Muscle of leg (tissue), 3 donors: ENCODE measurements at regions not wholly inside any gene's neighbourhood (a gene's known extent, or its start where the extent isn't known, plus 50 kb on each side); places are given as distances from the start of the nearest gene placed in this dataset.
A peak's percentile ranks its signal among the peaks of the same experiment; 100 is the strongest.
"Not testable (repeated sequence)": the region's sequence is repeated elsewhere in the genome, so short reads cannot be mapped to it uniquely, and the experiment has no call there.

ENCODE experiments used
- DNase-seq: peaks from one replicate; pipeline ENCODE4 v3.0.0; 2013
- H3K27ac ChIP-seq: one replicate; pipeline ENCODE4 v1.5.1; 2013; ENCODE audit warnings: mild to moderate bottlenecking, low read length, control low read depth
- H3K27me3 ChIP-seq: one replicate; pipeline ENCODE4 v1.6.1; 2013; ENCODE audit warnings: low read length; ENCODE audit not compliant: control insufficient read depth, insufficient read depth
- H3K36me3 ChIP-seq: one replicate; pipeline ENCODE4 v1.6.1; 2013; ENCODE audit warnings: low read length; ENCODE audit not compliant: control insufficient read depth, insufficient read depth
- H3K4me1 ChIP-seq: one replicate; pipeline ENCODE4 v1.6.1; 2013; ENCODE audit warnings: low read length; ENCODE audit not compliant: control insufficient read depth, insufficient read depth
- H3K4me3 ChIP-seq: one replicate; pipeline ENCODE4 v1.5.1; 2013; ENCODE audit warnings: low read length, control low read depth
- H3K9me3 ChIP-seq: replicated peaks from 2 replicates; pipeline ENCODE4 v1.6.1; 2013; ENCODE audit warnings: low read depth, low read length; ENCODE audit not compliant: control insufficient read depth
- WGBS: methylation state at CpG from one replicate; pipeline ENCODE4 v1.1.5; 2013; ENCODE audit warnings: missing lambda C conversion rate; ENCODE audit not compliant: insufficient coverage; 5-methylcytosine and 5-hydroxymethylcytosine counted together

GRCh38 chr6:14472255-14472985 is 354.8 kb downstream of the CD83 start:
- Histone ChIP-seq H3K4me1 (peaks cover 21% of the 10 kb centered on the region), H3K27me3 (peaks cover 2% of the 10 kb centered on the region), H3K27ac (no peak overlapping the region), H3K36me3 (no peaks in the 10 kb centered on the region), H3K4me3 (no peak overlapping the region), H3K9me3 (peaks cover 2% of the 10 kb centered on the region)
- DNase-seq, result no peak
- 90% methylated on average over 2 of the region's 3 CpGs for WGBS

GRCh38 chr6:14472986-14473337 is 355.4 kb downstream of the CD83 start:
- DNase-seq, result peak; percentile 41
- H3K27ac ChIP-seq, result no peak overlapping the region
- H3K9me3 ChIP-seq, result peaks cover 2% of the 10 kb centered on the region
- H3K4me1 ChIP-seq, result peaks cover 25% of the 10 kb centered on the region
- H3K27me3 ChIP-seq, result peaks cover 2% of the 10 kb centered on the region
- no peaks in the 10 kb centered on the region for H3K36me3 ChIP-seq
- 58% methylated on average over 9 of the region's 9 CpGs for WGBS
- H3K4me3 ChIP-seq, result no peak overlapping the region

- no peak for DNase-seq
- Histone ChIP-seq H3K27ac (no peak overlapping the region), H3K4me3 (no peak overlapping the region), H3K4me1 (peaks cover 31% of the 10 kb centered on the region), H3K36me3 (no peaks in the 10 kb centered on the region), H3K27me3 (peaks cover 4% of the 10 kb centered on the region), H3K9me3 (no peaks in the 10 kb centered on the region)
- 100% methylated on average over 1 of the region's 2 CpGs for WGBS
Measured at GRCh38 chr6:14474816-14475215, 357.2 kb downstream of the CD83 start.

GRCh38 chr6:14475306-14475705 is 357.7 kb downstream of the CD83 start:
- DNase-seq, result no peak
- 71% methylated on average over 1 of the region's 2 CpGs for WGBS

GRCh38 chr6:14476793-14477531 is 359.4 kb downstream of the CD83 start:
- DNase-seq, result peak; percentile 96
- Histone ChIP-seq H3K27me3 (peaks cover 4% of the 10 kb centered on the region), H3K9me3 (no peaks in the 10 kb centered on the region), H3K27ac (peak overlapping the region; percentile 85), H3K4me1 (peaks cover 31% of the 10 kb centered on the region), H3K36me3 (no peaks in the 10 kb centered on the region), H3K4me3 (peak overlapping the region; percentile 6)
- 4% methylated on average over 6 of the region's 12 CpGs for WGBS

More at GRCh38 chr6:14475306-14475705, 357.7 kb downstream of the CD83 start:
- Histone ChIP-seq H3K9me3 (no peaks in the 10 kb centered on the region), H3K27ac (no peak overlapping the region), H3K27me3 (peaks cover 4% of the 10 kb centered on the region), H3K4me1 (peaks cover 31% of the 10 kb centered on the region), H3K36me3 (no peaks in the 10 kb centered on the region), H3K4me3 (no peak overlapping the region)

- H3K4me1 ChIP-seq, result peaks cover 29% of the 10 kb centered on the region
- 46% methylated on average over 5 of the region's 7 CpGs for WGBS
- no peaks in the 10 kb centered on the region for H3K9me3 ChIP-seq
- H3K36me3 ChIP-seq, result no peaks in the 10 kb centered on the region
- H3K27me3 ChIP-seq, result peaks cover 4% of the 10 kb centered on the region
- H3K27ac ChIP-seq, result peak overlapping the region; percentile 85
- DNase-seq, result no peak
- no peak overlapping the region for H3K4me3 ChIP-seq
Measured at GRCh38 chr6:14477559-14477958, 360.0 kb downstream of the CD83 start.

GRCh38 chr6:14478381-14479225 is 361.0 kb downstream of the CD83 start:
- H3K27ac ChIP-seq, result no peak overlapping the region
- no peaks in the 10 kb centered on the region for H3K36me3 ChIP-seq
- H3K4me1 ChIP-seq, result peaks cover 23% of the 10 kb centered on the region
- no peak overlapping the region for H3K4me3 ChIP-seq
- peaks cover 4% of the 10 kb centered on the region for H3K27me3 ChIP-seq
- H3K9me3 ChIP-seq, result no peaks in the 10 kb centered on the region
- WGBS, result 62% methylated on average over 5 of the region's 10 CpGs
- peak; percentile 59 for DNase-seq

DNA sequence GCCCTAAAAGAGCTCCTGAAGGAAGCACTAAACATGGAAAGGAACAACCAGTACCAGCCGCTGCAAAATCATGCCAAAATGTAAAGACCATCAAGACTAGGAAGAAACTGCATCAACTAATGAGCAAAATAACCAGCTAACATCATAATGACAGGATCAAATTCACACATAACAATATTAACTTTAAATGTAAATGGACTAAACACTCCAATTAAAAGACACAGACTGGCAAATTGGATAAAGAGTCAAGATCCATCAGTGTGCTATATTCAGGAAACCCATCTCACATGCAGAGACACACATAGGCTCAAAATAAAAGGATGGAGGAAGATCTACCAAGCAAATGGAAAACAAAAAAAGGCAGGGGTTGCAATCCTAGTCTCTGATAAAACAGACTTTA is 364.4 kb downstream of the CD83 start:
- H3K4me1 ChIP-seq, result peaks cover 15% of the 10 kb centered on the region
- H3K4me3 ChIP-seq, H3K27me3 ChIP-seq, H3K36me3 ChIP-seq, DNase-seq, H3K27ac ChIP-seq, H3K9me3 ChIP-seq: not testable (repeated sequence)
- WGBS, result no CpG with 5 or more reads among the region's 1 CpG

DNA sequence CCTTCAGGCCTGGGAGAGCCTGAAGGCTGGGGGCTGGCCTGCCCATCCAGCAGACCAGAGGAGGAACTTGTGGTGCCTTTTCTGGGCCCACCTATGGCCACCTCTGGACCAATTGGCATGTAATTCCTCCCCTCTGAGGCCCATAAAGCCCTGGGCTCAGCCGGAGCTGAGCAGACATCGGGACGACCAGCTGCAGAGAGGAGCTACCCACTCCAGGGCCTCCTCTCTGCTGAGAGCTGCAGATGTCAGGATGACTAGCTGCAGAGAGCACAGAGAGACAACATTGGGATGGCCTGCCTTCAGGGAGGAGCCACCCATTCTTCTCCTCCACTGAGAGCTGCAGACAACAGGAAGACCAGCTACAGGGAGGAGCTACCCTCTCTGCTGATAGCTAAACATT is 370.1 kb downstream of the CD83 start:
- H3K36me3 ChIP-seq, result no peaks in the 10 kb centered on the region
- peaks cover 1% of the 10 kb centered on the region for H3K27me3 ChIP-seq
- peaks cover 5% of the 10 kb centered on the region for H3K9me3 ChIP-seq
- WGBS, result 84% methylated on average over 3 of the region's 3 CpGs
- DNase-seq, result no peak
- H3K4me1 ChIP-seq, result no peaks in the 10 kb centered on the region
- no peak overlapping the region for H3K27ac ChIP-seq
- no peak overlapping the region for H3K4me3 ChIP-seq

DNA sequence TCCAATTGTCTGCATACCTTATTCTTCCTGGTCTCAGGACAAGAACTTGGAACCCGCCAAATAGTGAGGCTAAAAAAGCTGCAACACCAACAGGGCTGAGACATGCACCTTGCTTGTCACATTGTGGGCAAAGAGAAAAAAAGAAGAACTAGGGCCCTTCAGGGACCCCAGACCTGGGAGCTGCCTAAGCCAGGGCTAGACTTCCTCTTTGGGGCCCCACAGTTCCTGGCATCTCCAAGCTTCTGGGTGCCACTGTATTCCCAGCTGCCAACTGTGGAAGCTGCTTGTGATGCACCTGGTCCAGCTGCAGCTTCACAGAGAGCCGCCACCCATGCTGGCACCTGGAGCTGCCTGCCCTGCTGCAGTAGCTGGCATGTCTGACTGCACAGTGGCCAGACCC is 370.6 kb downstream of the CD83 start:
- Histone ChIP-seq H3K36me3 (no peaks in the 10 kb centered on the region), H3K27me3 (peaks cover 3% of the 10 kb centered on the region), H3K4me3 (no peak overlapping the region), H3K9me3 (peaks cover 7% of the 10 kb centered on the region), H3K4me1 (no peaks in the 10 kb centered on the region), H3K27ac (no peak overlapping the region)
- DNase-seq, result no peak
- 100% methylated on average over 2 of the region's 2 CpGs for WGBS
